CD4-positive, alpha-beta memory T cell (primary cell): ENCODE measurements at regions not wholly inside any gene's neighbourhood (a gene's known extent, or its start where the extent isn't known, plus 50 kb on each side); places are given as distances from the start of the nearest gene placed in this dataset.
A peak's percentile ranks its signal among the peaks of the same experiment; 100 is the strongest.

Experiments used
- CTCF ChIA-PET: fragments of 350-600 bp; sonication (Branson Sonifier 250); formaldehyde crosslinking; loops from one replicate; lab custom pipeline; 2021; ENCODE audit warnings: inconsistent platforms; ENCODE audit not compliant: partially characterized antibody; lab: Charles Lee
- POLR2A ChIA-PET: fragments of 350-600 bp; sonication (Branson Sonifier 250); formaldehyde crosslinking; loops from one replicate; lab custom pipeline; 2021; ENCODE audit not compliant: partially characterized antibody; lab: Charles Lee
- DNase-seq, 5 donors: peaks; one replicate each; pipeline versions ENCODE4 v3.0.0 to v3.0.0-alpha.2; 2020 to 2022; ENCODE audit warnings: mixed read lengths in 1 of 5
- H3K27ac ChIP-seq: one replicate; pipeline ENCODE4 v1.7.0; 2013; ENCODE audit warnings: low read depth, low read length
- H3K27me3 ChIP-seq: 2 replicates; pipeline ENCODE4 v1.7.0; 2013; ENCODE audit warnings: mild to moderate bottlenecking, low read length, moderate library complexity; ENCODE audit not compliant: insufficient read depth
- H3K36me3 ChIP-seq: 2 replicates; pipeline ENCODE4 v1.7.0; 2013; ENCODE audit warnings: mild to moderate bottlenecking, low read length, moderate library complexity; ENCODE audit not compliant: insufficient read depth
- H3K4me1 ChIP-seq: 2 replicates; pipeline ENCODE4 v1.7.0; 2013; ENCODE audit warnings: mild to moderate bottlenecking, low read length, moderate library complexity; ENCODE audit not compliant: insufficient read depth
- H3K4me3 ChIP-seq, 2 donors: one replicate each; pipeline ENCODE4 v1.7.0; 2013; ENCODE audit warnings: low read length in 2 of 2, mild to moderate bottlenecking in 1 of 2
- H3K9me3 ChIP-seq, 2 donors: one replicate each; pipeline ENCODE4 v1.7.0; 2013; ENCODE audit warnings: low read length in 2 of 2, control low read depth in 1 of 2; ENCODE audit not compliant: control insufficient read depth in 1 of 2
- H3K27ac Mint-ChIP-seq, 7 donors: one replicate each; pipeline ENCODE4 v1.8.0; 2020 to 2021; ENCODE audit warnings: mixed read lengths in 7 of 7, mild to moderate bottlenecking in 6 of 7, inconsistent platforms in 3 of 7, moderate library complexity in 3 of 7
- H3K27me3 Mint-ChIP-seq, 2 donors: one replicate each; pipeline ENCODE4 v1.8.0; 2020 to 2021; ENCODE audit warnings: mixed read lengths in 2 of 2
- H3K36me3 Mint-ChIP-seq, 2 donors: one replicate each; pipeline ENCODE4 v1.8.0; 2020 to 2021; ENCODE audit warnings: mixed read lengths in 2 of 2, inconsistent platforms in 1 of 2, mild to moderate bottlenecking in 1 of 2
- H3K4me1 Mint-ChIP-seq, 4 donors: one replicate each; pipeline ENCODE4 v1.8.0; 2020 to 2021; ENCODE audit warnings: mixed read lengths in 4 of 4, mild to moderate bottlenecking in 1 of 4
- H3K4me3 Mint-ChIP-seq, 8 donors: one replicate each; pipeline ENCODE4 v1.8.0; 2020 to 2021; ENCODE audit warnings: mixed read lengths in 8 of 8, mild to moderate bottlenecking in 7 of 8, moderate library complexity in 6 of 8, inconsistent platforms in 3 of 8
- H3K9me3 Mint-ChIP-seq, 8 donors: one replicate each; pipeline ENCODE4 v1.8.0; 2020 to 2021; ENCODE audit warnings: mixed read lengths in 8 of 8, mild to moderate bottlenecking in 5 of 8, inconsistent platforms in 3 of 8, moderate library complexity in 1 of 8
- intact Hi-C: fragments of 100-400 bp; cut with micrococcal nuclease; formaldehyde crosslinking; loops from one replicate; pipeline ENCODE4 v1.15.1; 2023

- ChIA-PET CTCF (interaction anchor here (0.6 to 1.9 kb wide), 3 partner anchors 10 to 1051 kb away, joined by 3 to 5 read pairs (median 3); no protein-coding TSS in a partner anchor), POLR2A (no interaction called here)
- H3K4me3 ChIP-seq, result no peak overlapping the region
- Mint-ChIP-seq H3K4me3 (no peak overlapping the region), H3K27ac (no peak overlapping the region), H3K36me3 (no peaks in the 10 kb centered on the region), H3K4me1 (no peaks in the 10 kb centered on the region), H3K9me3 (no peaks in the 10 kb centered on the region), H3K27me3 (peaks cover 3 to 4% of the 10 kb centered on the region in 2 donors)
- intact Hi-C loops, result loop anchor here (5.0 kb wide), 1 partner anchor 418 kb away; no protein-coding TSS in a partner anchor
- H3K9me3 ChIP-seq, result no peaks in the 10 kb centered on the region
- no peak overlapping the region for H3K27ac ChIP-seq
- no peaks in the 10 kb centered on the region for H3K4me1 ChIP-seq
- no peaks in the 10 kb centered on the region for H3K36me3 ChIP-seq
- no peaks in the 10 kb centered on the region for H3K27me3 ChIP-seq
- DNase-seq, result no peak
These were observed 209.4 kb upstream of the UGT8 start for GRCh38 chr4:114389070-114389685.

- Mint-ChIP-seq H3K27me3 (peaks cover 4 to 8% of the 10 kb centered on the region in 2 donors), H3K27ac (no peak overlapping the region), H3K36me3 (no peaks in the 10 kb centered on the region), H3K4me1 (peaks cover 5 to 20% (median 11%) of the 10 kb centered on the region in 4 donors), H3K4me3 (no peak overlapping the region), H3K9me3 (no peaks in the 10 kb centered on the region)
- no peak overlapping the region for H3K4me3 ChIP-seq
- no peaks in the 10 kb centered on the region for H3K4me1 ChIP-seq
- DNase-seq, result no peak
- H3K9me3 ChIP-seq, result no peaks in the 10 kb centered on the region
- no peaks in the 10 kb centered on the region for H3K36me3 ChIP-seq
- ChIA-PET POLR2A (no interaction called here), CTCF (interaction anchor here (0.7 kb wide), 1 partner anchor 9 kb away, joined by 4 read pairs; no protein-coding TSS in a partner anchor)
- no peak overlapping the region for H3K27ac ChIP-seq
- H3K27me3 ChIP-seq, result no peaks in the 10 kb centered on the region
- intact Hi-C loops, result no loop called here
These were observed 205.1 kb upstream of the UGT8 start for GRCh38 chr4:114393295-114394038.

- H3K27ac Mint-ChIP-seq, result no peak overlapping the region
- ChIA-PET CTCF (interaction anchor here (0.6 kb wide), 1 partner anchor 413 kb away, joined by 3 read pairs; no protein-coding TSS in a partner anchor), POLR2A (no interaction called here)
- H3K36me3 ChIP-seq, result no peaks in the 10 kb centered on the region
- H3K4me3 Mint-ChIP-seq, result no peak overlapping the region
- H3K27me3 Mint-ChIP-seq, result peaks cover 3% of the 10 kb centered on the region in 2 donors
- peak; percentile 4 to 35 (median 13) for DNase-seq
- H3K9me3 ChIP-seq, result no peaks in the 10 kb centered on the region
- no peaks in the 10 kb centered on the region for H3K27me3 ChIP-seq
- H3K4me1 Mint-ChIP-seq, result peaks cover 5 to 20% (median 13%) of the 10 kb centered on the region in 4 donors
- no peak overlapping the region for H3K4me3 ChIP-seq
- no peaks in the 10 kb centered on the region for H3K4me1 ChIP-seq
- H3K9me3 Mint-ChIP-seq, result no peaks in the 10 kb centered on the region
- intact Hi-C loops, result no loop called here
- H3K27ac ChIP-seq, result no peak overlapping the region
- no peaks in the 10 kb centered on the region for H3K36me3 Mint-ChIP-seq
These were observed 201.8 kb upstream of the UGT8 start for GRCh38 chr4:114396808-114397207.

- H3K27ac ChIP-seq, result no peak overlapping the region
- CTCF ChIA-PET, result interaction anchor here (0.9 kb wide), 1 partner anchor 10 kb away, joined by 4 read pairs; no protein-coding TSS in a partner anchor
- no peak overlapping the region for H3K27ac Mint-ChIP-seq
- H3K27me3 ChIP-seq, result no peaks in the 10 kb centered on the region
- H3K9me3 ChIP-seq, result no peaks in the 10 kb centered on the region
- H3K27me3 Mint-ChIP-seq, result peaks cover 3% of the 10 kb centered on the region in 2 donors
- H3K4me1 Mint-ChIP-seq, result peaks cover 5 to 20% (median 13%) of the 10 kb centered on the region in 4 donors
- H3K4me3 Mint-ChIP-seq, result no peak overlapping the region
- POLR2A ChIA-PET, result no interaction called here
- no peaks in the 10 kb centered on the region for H3K36me3 Mint-ChIP-seq
- intact Hi-C loops, result no loop called here
- H3K4me3 ChIP-seq, result no peak overlapping the region
- no peaks in the 10 kb centered on the region for H3K9me3 Mint-ChIP-seq
- H3K4me1 ChIP-seq, result no peaks in the 10 kb centered on the region
- no peak for DNase-seq
- no peaks in the 10 kb centered on the region for H3K36me3 ChIP-seq
These were observed 200.2 kb upstream of the UGT8 start for GRCh38 chr4:114398410-114398809.

GRCh38 chr4:114399105-114399504, 199.5 kb upstream of the UGT8 start:
- ChIA-PET CTCF (interaction anchor here (0.9 kb wide), 1 partner anchor 11 kb away, joined by 4 read pairs; no protein-coding TSS in a partner anchor), POLR2A (no interaction called here)
- H3K36me3 Mint-ChIP-seq, result no peaks in the 10 kb centered on the region
- Histone ChIP-seq H3K4me1 (no peaks in the 10 kb centered on the region), H3K4me3 (no peak overlapping the region), H3K9me3 (no peaks in the 10 kb centered on the region), H3K27ac (no peak overlapping the region), H3K27me3 (no peaks in the 10 kb centered on the region), H3K36me3 (no peaks in the 10 kb centered on the region)
- H3K4me3 Mint-ChIP-seq, result no peak overlapping the region
- H3K27ac Mint-ChIP-seq, result no peak overlapping the region
- intact Hi-C loops, result no loop called here
- H3K27me3 Mint-ChIP-seq, result peaks cover 3% of the 10 kb centered on the region in 2 donors
- peaks cover 5 to 20% (median 13%) of the 10 kb centered on the region in 4 donors for H3K4me1 Mint-ChIP-seq
- peaks cover 0 to under 1% (median 0%) of the 10 kb centered on the region in 8 donors for H3K9me3 Mint-ChIP-seq
- no peak for DNase-seq

- H3K27me3 Mint-ChIP-seq, result peaks cover 2 to 3% of the 10 kb centered on the region in 2 donors
- H3K4me1 ChIP-seq, result no peaks in the 10 kb centered on the region
- CTCF ChIA-PET, result no interaction called here
These were observed 198.1 kb upstream of the UGT8 start for GRCh38 chr4:114400531-114400930.

GRCh38 chr4:114401483-114401882, 197.1 kb upstream of the UGT8 start:
- Mint-ChIP-seq H3K4me1 (peaks cover 3 to 14% (median 11%) of the 10 kb centered on the region in 4 donors), H3K9me3 (peaks cover 0 to 7% (median under 1%) of the 10 kb centered on the region in 8 donors), H3K27me3 (peaks cover 0 to 3% of the 10 kb centered on the region in 2 donors), H3K4me3 (no peak overlapping the region), H3K27ac (no peak overlapping the region), H3K36me3 (no peaks in the 10 kb centered on the region)
- intact Hi-C loops, result no loop called here
- ChIA-PET POLR2A (no interaction called here), CTCF (no interaction called here)
- H3K4me3 ChIP-seq, result no peak overlapping the region
- H3K27me3 ChIP-seq, result no peaks in the 10 kb centered on the region
- H3K4me1 ChIP-seq, result no peaks in the 10 kb centered on the region
- no peaks in the 10 kb centered on the region for H3K9me3 ChIP-seq
- no peak overlapping the region for H3K27ac ChIP-seq
- no peaks in the 10 kb centered on the region for H3K36me3 ChIP-seq
- DNase-seq, result no peak

More at GRCh38 chr4:114400531-114400930, 198.1 kb upstream of the UGT8 start:
- Mint-ChIP-seq H3K4me1 (peaks cover 5 to 20% (median 13%) of the 10 kb centered on the region in 4 donors), H3K9me3 (peaks cover 0 to 7% (median under 1%) of the 10 kb centered on the region in 8 donors), H3K36me3 (no peaks in the 10 kb centered on the region), H3K4me3 (no peak overlapping the region), H3K27ac (no peak overlapping the region)
- Histone ChIP-seq H3K27ac (no peak overlapping the region), H3K9me3 (no peaks in the 10 kb centered on the region), H3K36me3 (no peaks in the 10 kb centered on the region), H3K27me3 (no peaks in the 10 kb centered on the region), H3K4me3 (no peak overlapping the region)
- DNase-seq, result no peak
- intact Hi-C loops, result no loop called here
- POLR2A ChIA-PET, result no interaction called here
